H1 (cell line): ENCODE measurements at regions not wholly inside any gene's neighbourhood (a gene's known extent, or its start where the extent isn't known, plus 50 kb on each side); places are given as distances from the start of the nearest gene placed in this dataset.

Experiments
- CHD2 ChIP-seq: IDR thresholded peaks from 2 replicates; pipeline ENCODE4 v1.6.1; 2012; ENCODE audit warnings: low read length, improper control_type of control experiment
- CTCF ChIP-seq, 3 experiments: IDR thresholded peaks; 1 replicate in 2 of 3; 2 replicates in 1 of 3; pipeline versions ENCODE4 v1.5.1 to v1.6.1; 2011; ENCODE audit warnings: low read length in 3 of 3, mild to moderate bottlenecking in 3 of 3, inconsistent platforms in 2 of 3, low read depth in 1 of 3, moderate library complexity in 1 of 3; ENCODE audit not compliant: insufficient read depth in 1 of 3; ENCODE audit errors: control extremely low read depth in 1 of 3
- E2F6 ChIP-seq: IDR thresholded peaks from 2 replicates; pipeline ENCODE4 v1.6.1; 2012; ENCODE audit warnings: inconsistent platforms
- MAFK ChIP-seq: IDR thresholded peaks from 2 replicates; pipeline ENCODE4 v1.6.1; 2012; ENCODE audit warnings: low read depth, mild to moderate bottlenecking, improper control_type of control experiment, low read length
- NANOG ChIP-seq: IDR thresholded peaks from 2 replicates; pipeline ENCODE4 v1.6.1; 2011; ENCODE audit warnings: low read length, low read depth, mild to moderate bottlenecking, inconsistent platforms; ENCODE audit not compliant: insufficient read depth, poor library complexity, severe bottlenecking
- POLR2A ChIP-seq, 2 experiments: IDR thresholded peaks; 1 replicate in 1 of 2; 2 replicates in 1 of 2; pipeline ENCODE4 v1.6.1; 2011; ENCODE audit warnings: low read depth in 2 of 2, low read length in 2 of 2, mild to moderate bottlenecking in 2 of 2; ENCODE audit errors: control extremely low read depth in 1 of 2
- POLR2AphosphoS5 ChIP-seq: IDR thresholded peaks from 2 replicates; pipeline ENCODE4 v1.6.1; 2011; ENCODE audit warnings: low read depth, low read length
- RAD21 ChIP-seq, 2 experiments: IDR thresholded peaks in 1 of 2; conservative IDR thresholded peaks in 1 of 2; 2 replicates each; pipeline ENCODE4 v1.6.1; 2011; ENCODE audit warnings: low read depth in 2 of 2, low read length in 2 of 2, improper control_type of control experiment in 1 of 2, inconsistent platforms in 1 of 2, mild to moderate bottlenecking in 1 of 2, moderate library complexity in 1 of 2
- RBBP5 ChIP-seq: IDR thresholded peaks from 2 replicates; pipeline ENCODE4 v1.7.1; 2012; ENCODE audit warnings: low read depth, mild to moderate bottlenecking, inconsistent platforms, low read length, moderate library complexity, borderline replicate concordance
- TAF7 ChIP-seq: optimal IDR thresholded peaks from 2 replicates; pipeline ENCODE3; 2011; ENCODE audit warnings: low read depth, mild to moderate bottlenecking, inconsistent platforms, low read length, moderate library complexity, borderline replicate concordance
- TF ChIP-seq, protein P1 (sequence below): IDR thresholded peaks from 2 replicates; pipeline ENCODE4 v1.6.1; 2012; ENCODE audit warnings: inconsistent platforms

- TF ChIP-seq RBBP5 (no peak), CTCF (IDR thresholded peaks at IDR 0.05; ENCODE audit: control extremely low read depth in 1 of 3, insufficient read depth in 1 of 3, low read depth in 1 of 3, low read length in 3 of 3) (no peak), RAD21 (IDR thresholded peaks at IDR 0.05 in 1 of 2, conservative IDR thresholded peaks at IDR 0.05 in 1 of 2; ENCODE audit: low read depth in 2 of 2, low read length in 2 of 2) (no peak), POLR2AphosphoS5 (no peak), POLR2A (IDR thresholded peaks at IDR 0.05; ENCODE audit: control extremely low read depth in 1 of 2, low read depth in 2 of 2, low read length in 2 of 2) (no peak), CHD2 (no peak), MAFK (no peak), E2F6 (no peak), TAF7 (no peak), NANOG (no peak)
- TF ChIP-seq, protein P1, sequence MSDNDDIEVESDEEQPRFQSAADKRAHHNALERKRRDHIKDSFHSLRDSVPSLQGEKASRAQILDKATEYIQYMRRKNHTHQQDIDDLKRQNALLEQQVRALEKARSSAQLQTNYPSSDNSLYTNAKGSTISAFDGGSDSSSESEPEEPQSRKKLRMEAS, result no peak
Measured at GRCh38 chr12:30000401-30000800, 216.7 kb upstream of the TMTC1 start.
